MG63 (cell line): ENCODE measurements at regions not wholly inside any gene's neighbourhood (a gene's known extent, or its start where the extent isn't known, plus 50 kb on each side); places are given as distances from the start of the nearest gene placed in this dataset.

Source experiments
- DNase-seq: peaks from one replicate; pipeline ENCODE4 v3.0.0-alpha.2; 2020
- H3K27me3 ChIP-seq: fragments of 250-450 bp; sonication (Bioruptor Pico); 2 replicates; pipeline ENCODE4 v1.5.1; 2020; ENCODE audit warnings: mild to moderate bottlenecking, moderate library complexity
- H3K36me3 ChIP-seq: fragments of 250-450 bp; sonication (Bioruptor Pico); 2 replicates; pipeline ENCODE4 v1.5.1; 2020; ENCODE audit warnings: mild to moderate bottlenecking, moderate library complexity
- H3K4me3 ChIP-seq: fragments of 250-450 bp; sonication (Bioruptor Pico); 2 replicates; pipeline ENCODE4 v1.5.1; 2020; ENCODE audit warnings: mild to moderate bottlenecking, moderate library complexity
- H3K9me3 ChIP-seq: fragments of 250-450 bp; sonication (Bioruptor Pico); 2 replicates; pipeline ENCODE4 v1.5.1; 2020; ENCODE audit warnings: mild to moderate bottlenecking, moderate library complexity

DNA sequence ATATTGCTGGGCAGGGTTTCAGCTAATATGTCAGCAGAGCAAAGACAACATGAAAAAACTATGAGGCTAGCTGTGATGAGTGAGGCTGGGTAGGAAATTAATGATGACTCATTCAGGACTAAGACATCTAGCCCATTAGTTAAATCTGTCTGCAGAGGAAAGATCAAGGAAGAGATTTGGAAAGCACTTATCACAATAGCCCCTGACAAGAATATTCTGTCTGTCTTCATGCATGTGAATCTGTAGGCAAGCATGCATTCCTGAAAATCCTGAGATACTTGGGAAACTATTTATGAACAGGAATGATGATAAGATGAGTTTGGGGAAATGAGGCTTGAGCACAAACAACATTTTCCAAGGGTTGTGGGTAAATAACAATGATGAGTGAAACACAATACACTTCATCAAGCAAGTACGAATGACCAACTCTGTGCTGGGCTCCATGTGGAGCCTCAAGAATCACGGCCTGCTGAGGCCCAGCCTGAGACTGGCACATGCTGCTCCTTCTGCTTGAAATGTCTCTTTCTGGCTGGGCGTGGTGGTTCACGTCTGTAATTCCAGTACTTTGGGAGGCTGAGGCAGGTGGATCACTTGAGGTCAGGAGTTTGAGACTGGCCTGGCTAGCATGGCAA is 96.5 kb upstream of the ASIC2 start:
- no peak overlapping the region for H3K4me3 ChIP-seq
- DNase-seq, result no peak
- no peaks in the 10 kb centered on the region for H3K27me3 ChIP-seq
- H3K36me3 ChIP-seq, result no peaks in the 10 kb centered on the region
- no peaks in the 10 kb centered on the region for H3K9me3 ChIP-seq

DNA sequence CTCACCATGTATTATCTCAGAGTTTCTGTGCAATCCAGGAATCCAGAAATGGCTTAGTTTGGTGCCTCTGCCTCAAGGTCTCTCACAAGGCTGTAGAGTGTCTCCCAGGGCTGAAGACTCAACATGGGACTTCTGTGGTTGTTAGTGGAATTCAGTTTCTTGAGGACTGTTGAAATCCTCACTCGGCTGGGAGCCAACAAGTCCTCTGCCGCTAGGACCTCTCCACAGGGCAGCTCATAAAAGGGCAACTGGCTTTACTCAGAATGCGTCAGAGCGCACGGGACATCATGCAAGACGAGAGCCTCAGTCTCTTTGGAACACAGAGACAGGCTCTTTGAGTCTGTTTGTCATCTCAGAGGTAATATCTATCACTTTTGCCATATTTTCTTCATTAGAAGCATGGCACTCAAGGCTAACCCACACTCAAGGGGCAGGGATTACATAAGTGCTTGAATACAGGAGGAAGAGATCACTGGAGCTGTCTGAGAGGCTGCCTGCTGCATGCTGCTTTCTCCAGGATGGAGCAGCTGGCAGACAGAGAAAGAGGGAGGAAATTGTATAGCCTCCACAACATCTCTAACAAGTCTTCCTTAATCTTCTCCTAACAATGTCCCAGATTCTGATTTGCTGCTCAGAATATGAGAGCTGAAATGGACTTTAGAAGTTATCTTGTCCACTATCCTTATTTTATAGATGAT is 97.5 kb upstream of the ASIC2 start:
- Histone ChIP-seq H3K27me3 (no peaks in the 10 kb centered on the region), H3K4me3 (no peak overlapping the region), H3K9me3 (no peaks in the 10 kb centered on the region), H3K36me3 (no peaks in the 10 kb centered on the region)
- DNase-seq, result no peak

DNA sequence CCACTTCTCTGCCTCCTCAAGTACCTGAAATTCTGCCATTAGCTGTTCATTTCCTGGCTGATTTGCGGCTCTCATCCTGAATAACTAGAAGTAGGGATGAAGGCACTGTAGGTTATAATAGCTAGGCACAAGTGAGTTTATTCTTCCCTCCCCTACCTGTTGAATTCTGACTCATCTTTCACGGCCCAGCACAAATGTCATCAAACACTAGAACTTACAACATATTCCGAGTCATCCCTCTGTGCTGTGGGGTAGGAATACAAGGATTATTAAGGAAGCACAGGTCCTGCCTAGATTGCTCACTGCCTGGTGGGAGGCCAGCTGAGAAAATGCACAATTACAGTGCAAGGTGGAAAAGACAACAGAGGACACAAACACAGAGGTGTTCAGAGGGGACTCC is 103.7 kb upstream of the ASIC2 start:
- Histone ChIP-seq H3K27me3 (no peaks in the 10 kb centered on the region), H3K9me3 (no peaks in the 10 kb centered on the region), H3K4me3 (no peak overlapping the region), H3K36me3 (no peaks in the 10 kb centered on the region)
- DNase-seq, result no peak

- no peaks in the 10 kb centered on the region for H3K9me3 ChIP-seq
- H3K36me3 ChIP-seq, result no peaks in the 10 kb centered on the region
- no peak for DNase-seq
- no peaks in the 10 kb centered on the region for H3K27me3 ChIP-seq
- no peak overlapping the region for H3K4me3 ChIP-seq
These were observed 105.3 kb upstream of the ASIC2 start for GRCh38 chr17:33398386-33398785.

- no peaks in the 10 kb centered on the region for H3K9me3 ChIP-seq
- no peak for DNase-seq
- H3K27me3 ChIP-seq, result no peaks in the 10 kb centered on the region
- H3K4me3 ChIP-seq, result no peak overlapping the region
- no peaks in the 10 kb centered on the region for H3K36me3 ChIP-seq
These were observed 108.2 kb upstream of the ASIC2 start for GRCh38 chr17:33401249-33401648.

- Histone ChIP-seq H3K36me3 (no peaks in the 10 kb centered on the region), H3K4me3 (no peak overlapping the region), H3K27me3 (no peaks in the 10 kb centered on the region), H3K9me3 (no peaks in the 10 kb centered on the region)
- no peak for DNase-seq
These were observed 110.1 kb upstream of the ASIC2 start for GRCh38 chr17:33403194-33403593.

- DNase-seq, result no peak
- H3K27me3 ChIP-seq, result no peaks in the 10 kb centered on the region
- no peak overlapping the region for H3K4me3 ChIP-seq
- no peaks in the 10 kb centered on the region for H3K9me3 ChIP-seq
- H3K36me3 ChIP-seq, result no peaks in the 10 kb centered on the region
These were observed 111.2 kb upstream of the ASIC2 start for GRCh38 chr17:33404070-33404819.

DNA sequence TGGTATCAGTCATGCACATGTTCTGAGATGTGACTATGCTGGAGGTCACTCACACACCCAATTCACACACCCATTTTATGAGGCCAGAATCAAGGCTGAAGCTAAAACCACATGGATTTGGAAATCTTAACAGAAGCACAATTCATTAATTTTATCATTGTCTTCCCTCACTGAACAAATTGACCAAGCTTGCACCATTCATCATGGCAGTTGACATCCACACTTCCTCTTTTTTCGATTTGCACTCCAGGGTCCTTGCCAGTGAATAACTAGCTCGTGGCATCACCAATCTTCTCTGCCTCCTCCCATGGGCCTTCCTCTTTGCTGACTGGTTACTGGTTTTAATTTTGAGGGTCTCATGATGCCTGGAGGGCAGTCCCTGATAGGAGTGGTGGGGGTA is 123.0 kb upstream of the ASIC2 start:
- Histone ChIP-seq H3K27me3 (no peaks in the 10 kb centered on the region), H3K36me3 (no peaks in the 10 kb centered on the region), H3K4me3 (no peak overlapping the region), H3K9me3 (no peaks in the 10 kb centered on the region)
- no peak for DNase-seq

GRCh38 chr17:33421933-33422332 is 128.8 kb upstream of the ASIC2 start:
- H3K36me3 ChIP-seq, result no peaks in the 10 kb centered on the region
- H3K4me3 ChIP-seq, result no peak overlapping the region
- no peak for DNase-seq
- no peaks in the 10 kb centered on the region for H3K27me3 ChIP-seq
- no peaks in the 10 kb centered on the region for H3K9me3 ChIP-seq

DNA sequence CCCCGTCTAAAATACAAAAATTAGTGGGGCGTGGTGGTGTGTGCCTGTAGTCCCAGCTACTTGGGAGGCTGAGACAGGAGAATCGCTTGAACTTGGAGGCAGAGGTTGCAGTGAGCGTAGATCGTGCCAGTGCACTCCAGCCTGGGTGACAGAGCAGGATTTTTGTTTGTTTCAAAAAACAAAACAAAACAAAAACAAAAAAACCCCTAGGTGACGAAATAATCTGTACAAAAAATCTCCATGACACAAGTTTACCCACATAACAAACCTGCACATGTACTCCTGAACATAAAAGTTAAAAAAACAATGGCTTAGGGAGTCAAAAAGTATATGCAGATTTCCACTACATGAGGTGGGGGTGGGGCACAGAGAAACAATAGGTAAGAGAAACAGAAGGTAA is 140.5 kb upstream of the ASIC2 start:
- Histone ChIP-seq H3K9me3 (no peaks in the 10 kb centered on the region), H3K36me3 (no peaks in the 10 kb centered on the region), H3K4me3 (no peak overlapping the region), H3K27me3 (no peaks in the 10 kb centered on the region)
- no peak for DNase-seq

DNA sequence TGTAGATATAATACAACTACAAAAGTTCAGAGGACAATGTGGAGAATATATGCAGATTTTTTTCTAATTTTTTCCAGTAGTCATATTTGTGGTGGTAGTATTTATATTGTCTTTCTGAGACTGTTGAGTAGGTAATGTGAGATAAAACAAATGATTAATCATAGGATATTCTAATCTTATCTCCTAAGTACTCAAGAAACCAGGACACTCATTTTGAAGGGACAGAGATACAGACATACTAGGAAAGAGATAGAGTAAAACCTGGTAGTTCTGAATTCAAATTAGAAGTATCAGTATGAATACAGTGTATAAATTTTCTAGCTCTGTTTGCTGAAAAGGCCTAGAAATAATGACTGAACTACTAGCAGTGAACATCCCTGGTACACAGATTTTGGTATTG is 141.7 kb upstream of the ASIC2 start:
- H3K9me3 ChIP-seq, result no peaks in the 10 kb centered on the region
- H3K27me3 ChIP-seq, result no peaks in the 10 kb centered on the region
- DNase-seq, result no peak
- H3K36me3 ChIP-seq, result no peaks in the 10 kb centered on the region
- H3K4me3 ChIP-seq, result no peak overlapping the region

DNA sequence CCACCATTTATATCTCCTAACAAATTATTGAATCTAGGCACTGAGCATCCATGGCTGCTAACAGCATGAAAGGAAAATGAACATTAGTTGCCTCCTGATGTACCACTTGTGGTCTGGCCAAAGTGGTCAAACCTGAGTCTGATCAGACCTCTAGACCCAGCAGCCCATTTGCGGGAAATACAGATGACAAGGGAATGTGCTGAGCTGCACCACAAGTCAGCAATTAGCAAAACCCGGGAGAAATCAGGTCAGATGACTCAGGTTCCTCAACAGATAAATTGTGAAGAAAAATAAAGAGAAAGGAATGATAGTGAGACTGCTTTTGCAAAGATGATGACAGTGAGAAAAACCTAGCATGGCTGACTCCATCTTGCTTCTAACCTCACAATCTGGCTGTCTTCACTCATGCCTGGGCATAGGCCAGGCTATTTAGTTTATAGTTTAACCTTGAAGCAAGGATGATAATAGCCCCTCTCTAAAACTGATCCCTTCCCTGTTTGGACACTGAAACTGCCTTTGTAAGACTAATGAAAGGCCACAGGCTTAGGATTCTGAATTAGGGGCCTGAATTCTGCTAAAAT is 142.7 kb upstream of the ASIC2 start:
- no peaks in the 10 kb centered on the region for H3K36me3 ChIP-seq
- no peaks in the 10 kb centered on the region for H3K9me3 ChIP-seq
- DNase-seq, result no peak
- H3K4me3 ChIP-seq, result no peak overlapping the region
- no peaks in the 10 kb centered on the region for H3K27me3 ChIP-seq

- peak; percentile 52 for DNase-seq
- H3K9me3 ChIP-seq, result no peaks in the 10 kb centered on the region
- no peak overlapping the region for H3K4me3 ChIP-seq
- no peaks in the 10 kb centered on the region for H3K27me3 ChIP-seq
- no peaks in the 10 kb centered on the region for H3K36me3 ChIP-seq
These were observed 143.2 kb upstream of the ASIC2 start for GRCh38 chr17:33436321-33436720.

DNA sequence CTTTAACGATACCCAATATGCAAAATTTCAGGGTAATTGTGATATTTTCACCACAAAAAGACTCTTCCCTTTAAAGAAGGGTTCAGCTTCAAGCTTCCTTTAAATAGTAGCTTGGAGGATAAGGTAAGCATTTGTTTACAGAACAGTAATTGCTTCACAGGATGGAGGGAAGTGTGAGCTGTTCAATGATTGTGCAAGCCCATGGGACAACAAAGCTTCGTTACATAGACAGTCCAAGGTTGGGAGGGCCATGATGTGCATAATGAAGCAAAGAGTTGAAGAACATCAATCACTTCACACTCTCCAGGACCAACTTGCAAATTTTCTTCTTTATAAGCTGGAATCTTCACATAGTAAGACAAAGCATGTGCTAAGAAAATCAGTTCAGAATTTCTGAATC is 145.0 kb upstream of the ASIC2 start:
- Histone ChIP-seq H3K9me3 (no peaks in the 10 kb centered on the region), H3K27me3 (no peaks in the 10 kb centered on the region), H3K4me3 (no peak overlapping the region), H3K36me3 (no peaks in the 10 kb centered on the region)
- no peak for DNase-seq

GRCh38 chr17:33438578-33438977 is 145.5 kb upstream of the ASIC2 start:
- Histone ChIP-seq H3K27me3 (no peaks in the 10 kb centered on the region), H3K4me3 (no peak overlapping the region), H3K36me3 (no peaks in the 10 kb centered on the region), H3K9me3 (no peaks in the 10 kb centered on the region)
- DNase-seq, result no peak

GRCh38 chr17:33442320-33442719 is 149.2 kb upstream of the ASIC2 start:
- no peaks in the 10 kb centered on the region for H3K9me3 ChIP-seq
- H3K4me3 ChIP-seq, result no peak overlapping the region
- no peak for DNase-seq
- no peaks in the 10 kb centered on the region for H3K36me3 ChIP-seq
- no peaks in the 10 kb centered on the region for H3K27me3 ChIP-seq

DNA sequence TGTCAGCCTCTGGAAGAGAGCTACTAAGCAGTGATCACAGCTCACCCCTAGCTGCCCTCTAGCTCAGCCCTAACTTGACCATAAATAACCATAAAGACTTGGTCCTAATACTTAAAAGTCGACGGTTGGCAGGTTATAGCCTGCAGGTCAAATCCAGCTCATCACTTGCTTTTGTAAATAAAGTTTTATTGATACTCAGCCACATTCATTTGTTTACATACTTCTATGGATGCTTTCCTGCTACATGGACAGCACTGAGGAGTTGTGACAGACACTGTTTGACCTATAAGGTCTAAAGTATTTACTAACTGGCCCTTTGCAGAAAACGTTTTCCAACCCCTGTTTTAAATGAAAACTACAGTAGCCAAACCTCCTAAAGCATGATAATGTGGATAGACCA is 151.6 kb upstream of the ASIC2 start:
- Histone ChIP-seq H3K9me3 (no peaks in the 10 kb centered on the region), H3K27me3 (no peaks in the 10 kb centered on the region), H3K4me3 (no peak overlapping the region), H3K36me3 (no peaks in the 10 kb centered on the region)
- DNase-seq, result no peak
